Panc1 (cell line): ENCODE measurements at regions not wholly inside any gene's neighbourhood (a gene's known extent, or its start where the extent isn't known, plus 50 kb on each side); places are given as distances from the start of the nearest gene placed in this dataset.

ENCODE experiments used
- ATAC-seq: fragments of 200-7000 bp; cut with Tn5 transposase; 2 replicates; pipeline ENCODE4 v1.9.1; 2020; ENCODE audit warnings: mild to moderate bottlenecking, moderate library complexity
- BruUV-seq: library from RNA; stranded (reverse); fragments of 400-500 nt; replicated peaks from 2 replicates; lab custom pipeline; 2021; lab: Mats Ljungman, UMichigan
- CTCF ChIA-PET: fragments of 300-600 bp; sonication (Branson Sonifier 250); formaldehyde crosslinking; loops from one replicate; lab custom pipeline; 2022; ENCODE audit warnings: antibody characterized with exemption; lab: Charles Lee
- POLR2A ChIA-PET: fragments of 300-600 bp; sonication (Branson Sonifier 250); formaldehyde crosslinking; loops from one replicate; lab custom pipeline; 2022; ENCODE audit warnings: antibody characterized with exemption; lab: Charles Lee
- DNase-seq: peaks from one replicate; pipeline ENCODE4 v3.0.0-alpha.2; 2010; ENCODE audit warnings: low read depth, low spot score
- H3K27ac ChIP-seq: 2 replicates; pipeline ENCODE4 v1.5.1; 2011; ENCODE audit warnings: mild to moderate bottlenecking, low read length, inconsistent platforms
- H3K27me3 ChIP-seq: fragments of 200-500 bp; sonication (Bioruptor generic); 2 replicates; pipeline ENCODE4 v1.6.0; 2014; ENCODE audit warnings: low read length, inconsistent platforms; ENCODE audit not compliant: control insufficient read depth, insufficient read depth
- H3K36me3 ChIP-seq: fragments of 200-500 bp; sonication (Bioruptor generic); 2 replicates; pipeline ENCODE4 v1.5.1; 2014; ENCODE audit warnings: inconsistent platforms, mild to moderate bottlenecking, low read length, moderate library complexity; ENCODE audit not compliant: control insufficient read depth, insufficient read depth
- H3K4me1 ChIP-seq: 2 replicates; pipeline ENCODE4 v1.5.1; 2011; ENCODE audit warnings: inconsistent platforms, mild to moderate bottlenecking, low read length, moderate library complexity; ENCODE audit not compliant: control insufficient read depth, insufficient read depth
- H3K4me3 ChIP-seq, 2 experiments: 2 replicates each; pipeline ENCODE4 v1.5.1; 2011 to 2012; ENCODE audit warnings: low read depth in 2 of 2, low read length in 2 of 2, mild to moderate bottlenecking in 2 of 2, inconsistent platforms in 1 of 2, moderate library complexity in 1 of 2
- H3K9me3 ChIP-seq: fragments of 200-500 bp; sonication (Bioruptor generic); 2 replicates; pipeline ENCODE4 v1.5.1; 2014; ENCODE audit warnings: low read depth, mild to moderate bottlenecking, inconsistent platforms, low read length, moderate library complexity; ENCODE audit not compliant: control insufficient read depth, insufficient read depth
- CTCF ChIP-seq: fragments of 450-650 bp; IDR thresholded peaks from 2 replicates; pipeline ENCODE4 v1.5.1; 2017; ENCODE audit warnings: mild to moderate bottlenecking
- POLR2AphosphoS5 ChIP-seq: IDR thresholded peaks from 2 replicates; pipeline ENCODE4 v1.6.1; 2012; ENCODE audit warnings: mild to moderate bottlenecking, low read depth, low read length, moderate library complexity
- REST ChIP-seq, 2 experiments: IDR thresholded peaks; 2 replicates each; pipeline ENCODE4 v1.6.1; 2011 to 2012; ENCODE audit warnings: low read depth in 2 of 2, control low read depth in 1 of 2, low read length in 1 of 2, mild to moderate bottlenecking in 1 of 2, moderate library complexity in 1 of 2; ENCODE audit not compliant: insufficient read depth in 1 of 2
- SIN3A ChIP-seq: IDR thresholded peaks from 2 replicates; pipeline ENCODE4 v1.6.1; 2012; ENCODE audit warnings: low read depth, mild to moderate bottlenecking, low read length, moderate library complexity, borderline replicate concordance; ENCODE audit not compliant: insufficient read depth
- TCF7L2 ChIP-seq: IDR thresholded peaks from 2 replicates; pipeline ENCODE4 v1.6.1; 2011; ENCODE audit warnings: mild to moderate bottlenecking, low read depth, low read length, inconsistent platforms
- in situ Hi-C: cut with HindIII; loops from 2 replicates; pipeline ENCODE4 v1.10.0; 2016; ENCODE audit warnings: low sequenced_read_pairs, low pct_unique_long_range_greater_than_20kb
- intact Hi-C: fragments of 100-400 bp; cut with micrococcal nuclease; formaldehyde crosslinking; loops from one replicate; pipeline ENCODE4 v1.10.0; 2022; ENCODE audit not compliant: unreplicated experiment

- Histone ChIP-seq H3K4me3 (no peak overlapping the region), H3K27ac (no peak overlapping the region), H3K4me1 (no peaks in the 10 kb centered on the region), H3K9me3 (no peaks in the 10 kb centered on the region), H3K36me3 (no peaks in the 10 kb centered on the region), H3K27me3 (0 out of 2 replicates have a peak, but pooled peaks cover 2% of the 10 kb centered on the region)
- no TSS peak for BruUV-seq
- in situ Hi-C loops (no loop called here), intact Hi-C loops (no loop called here)
- no peak for TF ChIP-seq POLR2AphosphoS5
- no peak for TF ChIP-seq TCF7L2
- TF ChIP-seq REST (IDR thresholded peaks at IDR 0.05; ENCODE audit: insufficient read depth in 1 of 2, low read depth in 2 of 2, low read length in 1 of 2): no peak
- no peak for TF ChIP-seq SIN3A
- no peak for TF ChIP-seq CTCF
- DNase-seq: no peak
- ChIA-PET POLR2A (no interaction called here), CTCF (no interaction called here)
- ATAC-seq: no peak
These were observed 186.8 kb upstream of the CLINT1 start for GRCh38 chr5:158045696-158046095.

GRCh38 chr5:158039911-158040347 is 181.0 kb upstream of the CLINT1 start:
- H3K27me3 ChIP-seq: no peaks in the 10 kb centered on the region
- no peaks in the 10 kb centered on the region for H3K4me1 ChIP-seq
- H3K36me3 ChIP-seq: no peaks in the 10 kb centered on the region
- ATAC-seq: no peak
- no peak for TF ChIP-seq SIN3A
- no peak for TF ChIP-seq CTCF
- no peak for TF ChIP-seq TCF7L2
- no peak for TF ChIP-seq POLR2AphosphoS5
- TF ChIP-seq REST (IDR thresholded peaks at IDR 0.05; ENCODE audit: insufficient read depth in 1 of 2, low read depth in 2 of 2, low read length in 1 of 2): no peak
- intact Hi-C loops (no loop called here), in situ Hi-C loops (no loop called here)
- POLR2A ChIA-PET: interaction anchor here (0.5 kb wide), 1 partner anchor 582 kb away, joined by 9 read pairs; no protein-coding TSS in a partner anchor
- no peak overlapping the region for H3K4me3 ChIP-seq
- H3K27ac ChIP-seq: no peak overlapping the region
- CTCF ChIA-PET: no interaction called here
- no TSS peak for BruUV-seq
- DNase-seq: no peak
- no peaks in the 10 kb centered on the region for H3K9me3 ChIP-seq
